PC-9 (cell line): ENCODE measurements at regions not wholly inside any gene's neighbourhood (a gene's known extent, or its start where the extent isn't known, plus 50 kb on each side); places are given as distances from the start of the nearest gene placed in this dataset.
A peak's percentile ranks its signal among the peaks of the same experiment; 100 is the strongest.

ENCODE experiments used
- BruUV-seq: library from RNA; stranded (reverse); fragments of 400-500 nt; replicated peaks from 2 replicates; lab custom pipeline; 2021; lab: Mats Ljungman, UMichigan
- CTCF ChIA-PET: fragments of 300-600 bp; sonication (Branson Sonifier 250); formaldehyde crosslinking; loops from one replicate; lab custom pipeline; 2022; ENCODE audit warnings: antibody characterized with exemption; lab: Charles Lee
- POLR2A ChIA-PET: fragments of 300-600 bp; sonication (Branson Sonifier 250); formaldehyde crosslinking; loops from one replicate; lab custom pipeline; 2022; ENCODE audit warnings: antibody characterized with exemption; ENCODE audit not compliant: unreplicated experiment; lab: Charles Lee
- DNase-seq, 2 experiments: peaks; one replicate each; pipeline versions ENCODE4 v3.0.0 to v3.0.0-alpha.2; 2015 to 2022; ENCODE audit warnings: mixed read lengths in 1 of 2
- H2AFZ ChIP-seq: fragments of 200-600 bp; sonication (generic); 2 replicates; pipeline ENCODE4 v1.8.1; 2017; ENCODE audit warnings: antibody characterized with exemption
- H3F3A ChIP-seq: fragments of 200-600 bp; sonication (generic); 2 replicates; pipeline ENCODE4 v1.8.1; 2017; ENCODE audit warnings: antibody characterized with exemption, mild to moderate bottlenecking, low read depth; ENCODE audit not compliant: insufficient read depth
- H3K27ac ChIP-seq: fragments of 200-600 bp; sonication (generic); 2 replicates; pipeline ENCODE4 v1.6.1; 2016; ENCODE audit warnings: mixed run types
- H3K27me3 ChIP-seq: fragments of 200-600 bp; sonication (generic); 2 replicates; pipeline ENCODE4 v1.6.1; 2016; ENCODE audit warnings: low read depth, mixed run types; ENCODE audit not compliant: insufficient read depth
- H3K36me3 ChIP-seq: fragments of 200-600 bp; sonication (generic); 2 replicates; pipeline ENCODE4 v1.6.1; 2016; ENCODE audit warnings: low read depth, mixed run types
- H3K4me1 ChIP-seq: fragments of 200-600 bp; sonication (generic); replicated peaks from 2 replicates; pipeline ENCODE4 v1.6.1; 2016; ENCODE audit warnings: mixed run types; ENCODE audit not compliant: insufficient read depth
- H3K4me2 ChIP-seq: fragments of 200-600 bp; sonication (generic); 2 replicates; pipeline ENCODE4 v1.6.1; 2017; ENCODE audit warnings: mixed run types
- H3K4me3 ChIP-seq: fragments of 200-600 bp; sonication (generic); 2 replicates; pipeline ENCODE4 v1.6.1; 2016; ENCODE audit warnings: mixed run types
- H3K79me2 ChIP-seq: fragments of 200-600 bp; sonication (generic); 2 replicates; pipeline ENCODE4 v1.6.1; 2017; ENCODE audit warnings: low read depth, mixed run types
- H3K9me2 ChIP-seq: fragments of 200-600 bp; sonication (generic); 2 replicates; pipeline ENCODE4 v1.8.1; 2017; ENCODE audit warnings: mild to moderate bottlenecking; ENCODE audit not compliant: insufficient read depth
- H3K9me3 ChIP-seq: fragments of 200-600 bp; sonication (generic); 2 replicates; pipeline ENCODE4 v1.8.1; 2016; ENCODE audit warnings: low read depth; ENCODE audit not compliant: insufficient read depth
- H4K20me1 ChIP-seq: fragments of 200-600 bp; sonication (generic); 2 replicates; pipeline ENCODE4 v1.8.1; 2017; ENCODE audit not compliant: insufficient read depth
- CTCF ChIP-seq: fragments of 200-600 bp; sonication (generic); conservative IDR thresholded peaks from 2 replicates; pipeline ENCODE4 v1.6.1; 2017; ENCODE audit warnings: mixed run types, antibody characterized with exemption, mild to moderate bottlenecking, moderate library complexity
- EZH2 ChIP-seq: fragments of 200-600 bp; sonication (generic); IDR thresholded peaks from 2 replicates; pipeline ENCODE4 v1.8.0; 2017; ENCODE audit warnings: antibody characterized with exemption, low read depth
- intact Hi-C: fragments of 100-400 bp; cut with micrococcal nuclease; formaldehyde crosslinking; loops from one replicate; pipeline ENCODE4 v1.10.0; 2022; ENCODE audit not compliant: unreplicated experiment

- intact Hi-C loops: loop anchor here (5.0 kb wide), 4 partner anchors 362 to 1197 kb away; no protein-coding TSS in a partner anchor
- Histone ChIP-seq H3K36me3 (no peaks in the 10 kb centered on the region), H2AFZ (no peak overlapping the region), H3K9me3 (no peaks in the 10 kb centered on the region), H3K79me2 (no peaks in the 10 kb centered on the region), H3K4me1 (peaks cover 46% of the 10 kb centered on the region), H3F3A (peaks cover 29% of the 10 kb centered on the region), H3K27ac (peak overlapping the region; percentile 35; the same call in 1 of the 2 replicates), H3K27me3 (no peaks in the 10 kb centered on the region), H3K9me2 (no peaks in the 10 kb centered on the region), H3K4me2 (peak overlapping the region; percentile 25; the same call in 1 of the 2 replicates), H4K20me1 (no peaks in the 10 kb centered on the region), H3K4me3 (no peak overlapping the region)
- no TSS peak for BruUV-seq
- ChIA-PET CTCF (no interaction called here), POLR2A (interaction anchor here (0.6 to 0.7 kb wide), 3 partner anchors 14 to 460 kb away, joined by 3 to 4 read pairs (median 4); no protein-coding TSS in a partner anchor)
- TF ChIP-seq CTCF (no peak), EZH2 (no peak)
- DNase-seq: peak in 1 of 2 experiments; percentile 75
Measured at GRCh38 chr10:3464760-3465405, 292.3 kb upstream of the PITRM1 start.

- CTCF ChIA-PET: no interaction called here
Measured at GRCh38 chr10:3460420-3461128, 288.0 kb upstream of the PITRM1 start.

More at GRCh38 chr10:3460420-3461128, 288.0 kb upstream of the PITRM1 start:
- Histone ChIP-seq H3K9me2 (no peaks in the 10 kb centered on the region), H2AFZ (no peak overlapping the region), H3K36me3 (no peaks in the 10 kb centered on the region), H3F3A (0 out of 2 replicates have a peak, but pooled peaks cover 7% of the 10 kb centered on the region), H3K79me2 (no peaks in the 10 kb centered on the region), H3K27me3 (no peaks in the 10 kb centered on the region), H3K9me3 (no peaks in the 10 kb centered on the region), H4K20me1 (no peaks in the 10 kb centered on the region), H3K27ac (no peak overlapping the region), H3K4me1 (peaks cover 15% of the 10 kb centered on the region), H3K4me3 (no peak overlapping the region), H3K4me2 (no peak overlapping the region)
- POLR2A ChIA-PET: no interaction called here
- BruUV-seq: no TSS peak
- DNase-seq: no peak
- intact Hi-C loops: no loop called here
- TF ChIP-seq CTCF: no peak
- TF ChIP-seq EZH2: no peak
